ENCODE measurements at regions not wholly inside any gene's neighbourhood (a gene's known extent, or its start where the extent isn't known, plus 50 kb on each side); places are given as distances from the start of the nearest gene placed in this dataset.

- no peak for TF ChIP-seq ERG (CRISPR knock-in tag; IDR thresholded peaks at IDR 0.05)
- TF ChIP-seq NFYB (CRISPR knock-in tag; conservative IDR thresholded peaks at IDR 0.05; ENCODE audit: low read depth): no peak
- no peak for TF ChIP-seq PREB (CRISPR knock-in tag; IDR thresholded peaks at IDR 0.05; ENCODE audit: borderline replicate concordance)
- TF ChIP-seq FOXP1 (CRISPR knock-in tag; IDR thresholded peaks at IDR 0.05; ENCODE audit: borderline replicate concordance): no peak
Measured at GRCh38 chr7:51456-52068, 140.8 kb upstream of the FAM20C start (continued).

GRCh38 chr7:52100-52499 is 140.3 kb upstream of the FAM20C start:
- Mint-ChIP-seq H3K36me3 (peaks cover 2% of the 10 kb centered on the region; the same call in 1 of the 2 replicates), H3K4me3 (no peak overlapping the region), H3K27me3 (ENCODE audit: low read depth) (no peaks in the 10 kb centered on the region), H3K9me3 (peaks cover 14% of the 10 kb centered on the region), H3K4me1 (peaks cover 13% of the 10 kb centered on the region), H3K27ac (no peak overlapping the region)
- ChIA-PET CTCF (no interaction called here), POLR2A (no interaction called here)
- no peak for TF ChIP-seq SOX15 (CRISPR knock-in tag; IDR thresholded peaks at IDR 0.05)
- no peak for TF ChIP-seq ETV6 (CRISPR knock-in tag; IDR thresholded peaks at IDR 0.05)
- TF ChIP-seq KAT7 (CRISPR knock-in tag; IDR thresholded peaks at IDR 0.05; ENCODE audit: borderline replicate concordance): no peak
- TF ChIP-seq ELF4 (CRISPR knock-in tag; IDR thresholded peaks at IDR 0.05; ENCODE audit: low read depth): no peak
- TF ChIP-seq ZNF121 (CRISPR knock-in tag; IDR thresholded peaks at IDR 0.05): no peak
- TF ChIP-seq IRF2 (CRISPR knock-in tag; IDR thresholded peaks at IDR 0.05; ENCODE audit: borderline replicate concordance, low read depth): no peak
- TF ChIP-seq ZNF219 (CRISPR knock-in tag; IDR thresholded peaks at IDR 0.05; ENCODE audit: borderline replicate concordance): no peak
- TF ChIP-seq TCF7 (CRISPR knock-in tag; IDR thresholded peaks at IDR 0.05; ENCODE audit: low read depth): no peak
- no peak for TF ChIP-seq ZNF317 (CRISPR knock-in tag; IDR thresholded peaks at IDR 0.05; ENCODE audit: borderline replicate concordance, low read depth)
- no peak for TF ChIP-seq NR1H2 (CRISPR knock-in tag; IDR thresholded peaks at IDR 0.05)
- TF ChIP-seq AR (CRISPR knock-in tag; IDR thresholded peaks at IDR 0.05): no peak
- TF ChIP-seq E2F5 (CRISPR knock-in tag; IDR thresholded peaks at IDR 0.05): no peak
- no peak for TF ChIP-seq FOXP4 (CRISPR knock-in tag; IDR thresholded peaks at IDR 0.05)
- TF ChIP-seq, protein P1, sequence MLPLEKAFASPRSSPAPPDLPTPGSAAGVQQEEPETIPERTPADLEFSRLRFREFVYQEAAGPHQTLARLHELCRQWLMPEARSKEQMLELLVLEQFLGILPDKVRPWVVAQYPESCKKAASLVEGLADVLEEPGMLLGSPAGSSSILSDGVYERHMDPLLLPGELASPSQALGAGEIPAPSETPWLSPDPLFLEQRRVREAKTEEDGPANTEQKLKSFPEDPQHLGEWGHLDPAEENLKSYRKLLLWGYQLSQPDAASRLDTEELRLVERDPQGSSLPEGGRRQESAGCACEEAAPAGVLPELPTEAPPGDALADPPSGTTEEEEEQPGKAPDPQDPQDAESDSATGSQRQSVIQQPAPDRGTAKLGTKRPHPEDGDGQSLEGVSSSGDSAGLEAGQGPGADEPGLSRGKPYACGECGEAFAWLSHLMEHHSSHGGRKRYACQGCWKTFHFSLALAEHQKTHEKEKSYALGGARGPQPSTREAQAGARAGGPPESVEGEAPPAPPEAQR (CRISPR knock-in tag; IDR thresholded peaks at IDR 0.05): no peak
- no peak for TF ChIP-seq HMGA2 (CRISPR knock-in tag; IDR thresholded peaks at IDR 0.05)
- TF ChIP-seq MLX (CRISPR knock-in tag; IDR thresholded peaks at IDR 0.05): no peak
- no peak for TF ChIP-seq NFYB (CRISPR knock-in tag; conservative IDR thresholded peaks at IDR 0.05; ENCODE audit: low read depth)
- DNase-seq (ENCODE audit: low spot score): no peak
- no peak for ATAC-seq
